Transverse colon (tissue), 4 donors: ENCODE measurements at regions not wholly inside any gene's neighbourhood (a gene's known extent, or its start where the extent isn't known, plus 50 kb on each side); places are given as distances from the start of the nearest gene placed in this dataset.
"Not testable (repeated sequence)": the region's sequence is repeated elsewhere in the genome, so short reads cannot be mapped to it uniquely, and the experiment has no call there.

Experiments used
- DNase-seq: peaks from one replicate; pipeline ENCODE4 v3.0.0-alpha.2; 2019
- H3K27ac ChIP-seq, 4 donors: fragments of 200-600 bp; sonication (generic); 2 replicates each; pipeline ENCODE4 v1.5.1; 2016 to 2018; ENCODE audit warnings: inconsistent platforms in 4 of 4
- H3K27me3 ChIP-seq: fragments of 200-600 bp; sonication (generic); 2 replicates; pipeline ENCODE4 v1.5.1; 2017; ENCODE audit warnings: inconsistent platforms
- H3K36me3 ChIP-seq, 4 donors: fragments of 200-600 bp; sonication (generic); 2 replicates each; pipeline ENCODE4 v1.5.1; 2017 to 2019; ENCODE audit warnings: inconsistent platforms in 4 of 4
- H3K4me1 ChIP-seq, 4 donors: fragments of 200-600 bp; sonication (generic); 2 replicates each; pipeline ENCODE4 v1.5.1; 2017 to 2020; ENCODE audit warnings: inconsistent platforms in 4 of 4
- H3K4me3 ChIP-seq, 4 donors: fragments of 200-600 bp; sonication (generic); 1 replicate in 1 of 4; 2 replicates in 3 of 4; pipeline versions ENCODE4 v1.5.1 to v1.6.1; 2017 to 2019; ENCODE audit warnings: inconsistent platforms in 4 of 4
- H3K9me3 ChIP-seq, 2 donors: fragments of 200-600 bp; sonication (generic); 2 replicates each; pipeline ENCODE4 v1.5.1; 2017 to 2019; ENCODE audit warnings: inconsistent platforms in 2 of 2
- EP300 ChIP-seq: sonication (generic); formaldehyde crosslinking; IDR thresholded peaks from one replicate; pipeline ENCODE4 v1.6.1; 2017; ENCODE audit warnings: antibody characterized with exemption, low read depth
- POLR2A ChIP-seq: fragments of 450-650 bp; IDR thresholded peaks from one replicate; pipeline ENCODE4 v1.6.1; 2016; ENCODE audit warnings: antibody characterized with exemption, mild to moderate bottlenecking, moderate library complexity
- POLR2AphosphoS5 ChIP-seq, 3 donors: sonication (generic); formaldehyde crosslinking; IDR thresholded peaks; one replicate each; pipeline ENCODE4 v1.6.1; 2016; ENCODE audit warnings: antibody characterized with exemption in 3 of 3
- WGBS, 2 donors: methylation state at CpG; one replicate each; pipeline ENCODE4 v1.1.5; 2018; ENCODE audit warnings: low coverage in 1 of 2; 5-methylcytosine and 5-hydroxymethylcytosine counted together
- in situ Hi-C, 4 donors: fragments of 200-750 bp; cut with MboI; loops; one replicate each; pipeline versions ENCODE4 v1.15.0 to v1.15.1; 2017; ENCODE audit warnings: low sequenced_read_pairs in 3 of 4, low pct_ligation_motif_present in 1 of 4, low pct_unique_long_range_greater_than_20kb in 1 of 4
- intact Hi-C: fragments of 100-400 bp; cut with DNase I; formaldehyde crosslinking; loops from one replicate; pipeline ENCODE4 v1.15.1; 2023; ENCODE audit warnings: low total_unique reads
- TF ChIP-seq, protein P1 (sequence below), 5 experiments: fragments of 200-600 bp in 3 of 5; fragments of 450-650 bp in 2 of 5; sonication (generic) in 3 of 5; IDR thresholded peaks; 1 replicate in 2 of 5; 2 replicates in 3 of 5; pipeline ENCODE4 v1.5.1; 2016 to 2017; ENCODE audit warnings: antibody characterized with exemption in 5 of 5, inconsistent platforms in 3 of 5, mild to moderate bottlenecking in 2 of 5, moderate library complexity in 1 of 5

GRCh38 chr7:131081308-131081707 lies 246.4 kb upstream of the MKLN1 start:
- H3K27me3 ChIP-seq, result no peaks in the 10 kb centered on the region
- in situ Hi-C loops, result no loop called here

DNA sequence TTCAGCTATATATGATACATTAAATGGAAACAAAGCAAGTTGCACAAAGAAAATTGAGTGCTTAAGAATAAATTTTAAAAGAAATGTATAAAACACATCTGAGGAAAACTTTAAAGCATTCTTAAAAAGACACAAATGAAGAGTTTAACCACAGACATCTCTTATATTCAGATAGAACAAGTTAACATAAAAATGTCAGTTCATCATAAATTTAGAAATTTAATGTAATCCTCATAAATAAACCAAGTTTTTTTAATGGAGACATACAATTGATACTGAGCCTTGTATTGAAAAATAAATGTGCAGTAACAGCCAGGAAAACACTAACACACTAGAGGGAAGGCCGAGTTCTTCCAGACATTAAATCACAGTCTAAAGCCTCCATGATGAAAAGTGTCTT lies 243.9 kb upstream of the MKLN1 start:
- TF ChIP-seq, protein P1, sequence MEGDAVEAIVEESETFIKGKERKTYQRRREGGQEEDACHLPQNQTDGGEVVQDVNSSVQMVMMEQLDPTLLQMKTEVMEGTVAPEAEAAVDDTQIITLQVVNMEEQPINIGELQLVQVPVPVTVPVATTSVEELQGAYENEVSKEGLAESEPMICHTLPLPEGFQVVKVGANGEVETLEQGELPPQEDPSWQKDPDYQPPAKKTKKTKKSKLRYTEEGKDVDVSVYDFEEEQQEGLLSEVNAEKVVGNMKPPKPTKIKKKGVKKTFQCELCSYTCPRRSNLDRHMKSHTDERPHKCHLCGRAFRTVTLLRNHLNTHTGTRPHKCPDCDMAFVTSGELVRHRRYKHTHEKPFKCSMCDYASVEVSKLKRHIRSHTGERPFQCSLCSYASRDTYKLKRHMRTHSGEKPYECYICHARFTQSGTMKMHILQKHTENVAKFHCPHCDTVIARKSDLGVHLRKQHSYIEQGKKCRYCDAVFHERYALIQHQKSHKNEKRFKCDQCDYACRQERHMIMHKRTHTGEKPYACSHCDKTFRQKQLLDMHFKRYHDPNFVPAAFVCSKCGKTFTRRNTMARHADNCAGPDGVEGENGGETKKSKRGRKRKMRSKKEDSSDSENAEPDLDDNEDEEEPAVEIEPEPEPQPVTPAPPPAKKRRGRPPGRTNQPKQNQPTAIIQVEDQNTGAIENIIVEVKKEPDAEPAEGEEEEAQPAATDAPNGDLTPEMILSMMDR (IDR thresholded peaks at IDR 0.05), result no peak
- no peak for TF ChIP-seq EP300
- no peak for TF ChIP-seq POLR2A
- no peak for TF ChIP-seq POLR2AphosphoS5 (IDR thresholded peaks at IDR 0.05)
- WGBS, 2 donors, result 82% methylated on average over 1 of the region's 1 CpG
- intact Hi-C loops (no loop called here), in situ Hi-C loops (no loop called here)
- Histone ChIP-seq H3K36me3 (no peaks in the 10 kb centered on the region), H3K4me1 (peaks cover 0 to 13% (median 0%) of the 10 kb centered on the region in 4 donors), H3K27ac (no peak overlapping the region), H3K9me3 (no peaks in the 10 kb centered on the region), H3K4me3 (no peak overlapping the region), H3K27me3 (no peaks in the 10 kb centered on the region)
- no peak for DNase-seq

More at GRCh38 chr7:131081308-131081707, 246.4 kb upstream of the MKLN1 start:
- no peaks in the 10 kb centered on the region for H3K9me3 ChIP-seq
- intact Hi-C loops, result no loop called here
- WGBS, 2 donors, result 93 to 97% methylated on average over 1 of the region's 1 CpG
- peaks cover 0 to 22% (median 6%) of the 10 kb centered on the region in 4 donors for H3K4me1 ChIP-seq
- no peaks in the 10 kb centered on the region for H3K36me3 ChIP-seq
- TF ChIP-seq POLR2A (no peak), POLR2AphosphoS5 (IDR thresholded peaks at IDR 0.05) (no peak), EP300 (no peak)
- TF ChIP-seq, protein P1 (IDR thresholded peaks at IDR 0.05), result no peak
- DNase-seq, result no peak
- H3K27ac ChIP-seq, result no peak overlapping the region
- no peak overlapping the region for H3K4me3 ChIP-seq

DNA sequence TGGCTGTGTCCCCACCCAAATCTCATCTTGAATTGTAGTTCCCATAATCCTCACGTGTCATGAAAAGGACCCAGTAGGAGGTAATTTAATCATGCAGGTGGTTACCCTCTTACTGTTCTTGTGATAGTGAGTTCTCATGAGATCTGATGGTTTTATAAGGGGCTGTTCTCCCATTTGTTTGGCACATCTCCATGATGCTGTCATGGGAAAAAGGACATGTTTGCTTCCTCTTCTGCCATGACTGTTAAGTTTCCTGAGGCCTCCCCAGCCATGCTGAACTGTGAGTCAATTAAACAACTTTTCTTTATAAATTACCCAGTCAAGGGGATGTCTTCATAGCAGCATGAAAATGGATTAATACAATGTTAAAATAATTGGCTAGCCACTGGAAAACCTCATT lies 243.3 kb upstream of the MKLN1 start:
- 53% methylated on average over 1 of the region's 1 CpG; no CpG with 5 or more reads in 1 of the 2 donors for WGBS, 2 donors
- in situ Hi-C loops, result not testable (repeated sequence)

DNA sequence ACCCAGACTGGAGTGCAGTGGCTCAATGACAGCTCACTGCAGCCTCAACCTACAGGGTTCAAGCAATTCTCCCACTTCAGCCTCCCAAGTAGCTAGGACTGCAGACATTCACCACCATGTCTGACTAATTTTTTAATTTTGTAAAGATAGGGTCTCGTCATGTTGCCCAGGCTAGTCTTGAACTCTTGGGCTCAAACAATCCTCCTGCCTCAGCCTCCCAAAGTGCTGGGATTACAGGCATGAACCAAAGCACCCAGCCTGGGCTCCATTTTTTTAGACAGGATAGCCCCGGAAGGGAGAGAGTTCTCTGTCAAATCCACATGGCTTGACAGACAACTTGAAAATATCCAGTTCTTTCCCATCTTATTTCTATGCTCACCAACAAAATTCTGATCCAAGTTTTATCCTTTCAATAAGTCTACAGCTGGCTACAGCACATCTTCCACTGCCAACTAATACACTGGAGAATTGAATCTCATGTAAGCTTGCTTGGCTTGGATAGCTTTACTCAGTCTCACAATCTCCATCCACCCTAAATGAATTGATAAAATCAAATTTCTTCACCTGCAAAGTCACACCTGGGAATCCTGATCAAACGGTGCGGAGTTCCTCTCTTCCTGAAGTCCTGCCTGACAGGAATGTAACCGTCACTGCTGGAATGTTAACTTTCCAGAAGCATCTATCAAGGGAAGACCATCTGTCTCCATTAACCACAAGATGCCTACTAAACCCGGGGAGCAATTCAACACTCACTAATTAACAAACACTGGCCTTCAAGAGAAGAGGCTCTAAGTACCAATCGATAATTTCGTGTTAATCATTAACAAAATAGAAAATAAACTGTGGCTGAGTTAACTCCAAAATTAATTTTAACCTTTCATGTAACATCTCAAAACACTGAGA lies 239.7 kb upstream of the MKLN1 start:
- Histone ChIP-seq H3K9me3 (no peaks in the 10 kb centered on the region), H3K27me3 (no peaks in the 10 kb centered on the region), H3K36me3 (no peaks in the 10 kb centered on the region), H3K4me3 (no peak overlapping the region), H3K27ac (no peak overlapping the region), H3K4me1 (peaks cover 4 to 48% (median 27%) of the 10 kb centered on the region in 4 donors)
- in situ Hi-C loops, result no loop called here
- WGBS, 2 donors, result 79 to 80% methylated on average over 6 to 8 of the region's 8 CpGs
- DNase-seq, result no peak
- TF ChIP-seq POLR2AphosphoS5 (IDR thresholded peaks at IDR 0.05) (no peak), EP300 (no peak), POLR2A (no peak)
- TF ChIP-seq, protein P1 (IDR thresholded peaks at IDR 0.05), result no peak
- intact Hi-C loops, result no loop called here

More for the DNA sequence above, 243.3 kb upstream of the MKLN1 start:
- H3K4me3 ChIP-seq, intact Hi-C loops, DNase-seq, H3K27ac ChIP-seq, H3K9me3 ChIP-seq, H3K27me3 ChIP-seq, H3K36me3 ChIP-seq: not testable (repeated sequence)
- H3K4me1 ChIP-seq, result peaks cover 0 to 15% (median under 1%) of the 10 kb centered on the region in 4 donors
